Vagina (tissue), 2 donors: ENCODE measurements at regions not wholly inside any gene's neighbourhood (a gene's known extent, or its start where the extent isn't known, plus 50 kb on each side); places are given as distances from the start of the nearest gene placed in this dataset.

ENCODE experiments used
- CTCF ChIP-seq, 3 experiments: fragments of 450-650 bp in 2 of 3; fragments of 200-600 bp in 1 of 3; sonication (generic) in 1 of 3; IDR thresholded peaks; one replicate each; pipeline ENCODE4 v1.5.1; 2017 to 2019; ENCODE audit warnings: antibody characterized with exemption in 3 of 3, mild to moderate bottlenecking in 2 of 3, moderate library complexity in 2 of 3
- POLR2A ChIP-seq, 2 donors: fragments of 450-650 bp; IDR thresholded peaks; one replicate each; pipeline ENCODE4 v1.6.1; 2017; ENCODE audit warnings: antibody characterized with exemption in 2 of 2, mild to moderate bottlenecking in 2 of 2, moderate library complexity in 2 of 2

- TF ChIP-seq POLR2A (IDR thresholded peaks at IDR 0.05): no peak
- no peak for TF ChIP-seq CTCF (IDR thresholded peaks at IDR 0.05)
These were observed 102.4 kb downstream of the NR1D2 start for GRCh38 chr3:24047513-24047912.
